ENCODE measurements at regions not wholly inside any gene's neighbourhood (a gene's known extent, or its start where the extent isn't known, plus 50 kb on each side); places are given as distances from the start of the nearest gene placed in this dataset.

DNA sequence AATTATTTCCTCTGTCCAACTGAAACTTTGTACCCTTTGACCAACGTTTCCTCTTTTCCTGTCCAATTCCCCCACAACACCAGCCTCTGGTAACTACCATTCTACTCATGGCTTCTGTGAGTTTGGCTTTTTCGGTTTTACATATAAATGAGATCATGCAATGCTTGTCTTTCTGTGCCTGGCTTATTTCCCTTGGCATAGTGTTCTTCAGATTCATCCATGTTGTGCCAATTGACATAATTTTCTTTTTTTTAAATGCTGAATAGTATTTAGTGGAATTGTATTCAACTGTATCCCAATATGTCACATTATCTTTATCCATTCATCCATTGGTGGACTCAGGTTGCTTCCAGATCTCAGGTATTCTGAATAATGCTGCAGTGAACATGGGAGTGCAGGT is 222.5 kb upstream of the GALNTL6 start:
- TF ChIP-seq CTCF (IDR thresholded peaks at IDR 0.05; ENCODE audit: unreplicated experiment) = no peak
- intact Hi-C loops (cut with micrococcal nuclease; ENCODE audit: unreplicated experiment) = no loop called here
- peaks cover 3% of the 10 kb centered on the region for H3K9me3 Mint-ChIP-seq (ENCODE audit: low read depth, unreplicated experiment)
- no peak overlapping the region for H3K4me3 Mint-ChIP-seq (ENCODE audit: low read depth, unreplicated experiment)
- CTCF ChIA-PET = no interaction called here
- H3K27me3 Mint-ChIP-seq (ENCODE audit: unreplicated experiment) = no peaks in the 10 kb centered on the region
- DNase-seq = no peak
- no peak overlapping the region for H3K27ac Mint-ChIP-seq (ENCODE audit: unreplicated experiment)
- peaks cover 4% of the 10 kb centered on the region for H3K36me3 Mint-ChIP-seq (ENCODE audit: insufficient read depth, unreplicated experiment)
- BruUV-seq (replicated peaks) = no TSS peak
- no peaks in the 10 kb centered on the region for H3K4me1 Mint-ChIP-seq (ENCODE audit: low read depth, unreplicated experiment)

DNA sequence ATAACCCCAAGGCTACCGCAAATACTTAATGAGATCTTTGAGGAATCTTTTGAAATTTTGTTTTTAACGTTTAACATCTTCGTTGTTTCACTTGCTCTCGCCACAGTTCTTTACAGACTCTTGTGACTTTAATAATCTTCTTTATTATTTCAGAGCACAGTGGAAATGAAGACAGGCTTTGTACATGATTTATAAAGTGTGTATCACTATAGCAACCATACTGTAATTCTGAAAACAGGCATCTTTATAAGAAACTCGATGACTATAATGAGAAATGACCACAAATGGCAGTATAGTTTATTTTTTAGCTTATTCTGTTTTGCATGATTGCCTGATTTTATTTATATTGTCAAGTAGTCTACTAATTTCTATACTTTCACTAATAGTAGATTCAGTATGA is 224.4 kb upstream of the GALNTL6 start:
- Mint-ChIP-seq H3K36me3 (ENCODE audit: insufficient read depth, unreplicated experiment) (peaks cover 4% of the 10 kb centered on the region), H3K4me1 (ENCODE audit: low read depth, unreplicated experiment) (no peaks in the 10 kb centered on the region), H3K27me3 (ENCODE audit: unreplicated experiment) (no peaks in the 10 kb centered on the region), H3K9me3 (ENCODE audit: low read depth, unreplicated experiment) (peaks cover 3% of the 10 kb centered on the region), H3K4me3 (ENCODE audit: low read depth, unreplicated experiment) (no peak overlapping the region), H3K27ac (ENCODE audit: unreplicated experiment) (no peak overlapping the region)
- no peak for DNase-seq
- CTCF ChIA-PET = no interaction called here
- TF ChIP-seq CTCF (IDR thresholded peaks at IDR 0.05; ENCODE audit: unreplicated experiment) = no peak
- no TSS peak for BruUV-seq (replicated peaks)
- intact Hi-C loops (cut with micrococcal nuclease; ENCODE audit: unreplicated experiment) = no loop called here

DNA sequence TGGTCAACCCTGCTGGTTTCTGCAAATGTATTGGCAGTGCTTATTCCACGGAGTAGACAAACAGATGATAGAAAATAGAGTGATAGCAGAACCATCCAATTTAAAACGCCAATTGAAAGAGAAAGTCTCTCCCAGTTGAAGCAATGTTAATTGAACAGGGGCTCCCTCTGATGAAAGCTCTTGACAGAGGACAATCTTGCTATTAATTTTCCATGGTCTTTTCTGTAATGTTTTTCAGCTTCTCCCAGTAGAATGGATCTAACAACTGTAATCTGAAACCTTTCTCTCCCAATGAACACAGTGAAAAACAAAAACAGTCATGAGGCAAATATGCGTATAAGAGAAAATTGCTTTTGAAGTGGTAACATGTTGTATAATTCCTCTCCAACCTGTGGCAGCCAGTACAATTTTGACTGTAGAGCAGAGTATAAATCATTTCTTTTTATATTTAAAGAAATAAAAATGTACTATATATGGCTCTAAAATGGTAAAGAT is 225.1 kb upstream of the GALNTL6 start:
- TF ChIP-seq CTCF (IDR thresholded peaks at IDR 0.05; ENCODE audit: unreplicated experiment) = no peak

DNA sequence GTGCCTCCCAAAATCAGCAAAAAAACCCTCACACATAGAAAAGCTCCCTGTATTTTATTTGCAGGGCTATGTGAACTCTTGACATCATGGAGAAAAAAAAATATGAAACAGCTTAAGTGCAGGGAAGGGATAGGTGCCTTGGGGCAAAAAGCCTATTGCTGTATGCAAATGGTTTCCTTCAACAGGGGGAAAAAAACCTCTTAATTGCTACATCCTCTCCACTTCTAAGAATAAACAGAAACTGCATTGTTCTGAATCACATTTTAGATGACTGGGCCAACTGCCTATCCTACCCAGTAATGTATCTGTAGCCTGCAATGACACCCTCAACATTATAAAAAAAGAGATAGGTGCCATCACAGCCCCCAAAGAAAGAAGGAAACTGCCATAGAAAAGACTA is 229.4 kb upstream of the GALNTL6 start:
- DNase-seq = no peak
- no peaks in the 10 kb centered on the region for H3K36me3 Mint-ChIP-seq (ENCODE audit: insufficient read depth, unreplicated experiment)
- no peak overlapping the region for H3K27ac Mint-ChIP-seq (ENCODE audit: unreplicated experiment)
- no peaks in the 10 kb centered on the region for H3K27me3 Mint-ChIP-seq (ENCODE audit: unreplicated experiment)
- H3K4me3 Mint-ChIP-seq (ENCODE audit: low read depth, unreplicated experiment) = no peak overlapping the region
- CTCF ChIA-PET = no interaction called here
- H3K4me1 Mint-ChIP-seq (ENCODE audit: low read depth, unreplicated experiment) = no peaks in the 10 kb centered on the region
- H3K9me3 Mint-ChIP-seq (ENCODE audit: low read depth, unreplicated experiment) = peaks cover 3% of the 10 kb centered on the region
- TF ChIP-seq CTCF (IDR thresholded peaks at IDR 0.05; ENCODE audit: unreplicated experiment) = no peak
- intact Hi-C loops (cut with micrococcal nuclease; ENCODE audit: unreplicated experiment) = no loop called here
- no TSS peak for BruUV-seq (replicated peaks)

More for the DNA sequence above, 225.1 kb upstream of the GALNTL6 start:
- CTCF ChIA-PET = no interaction called here
- no TSS peak for BruUV-seq (replicated peaks)
- Mint-ChIP-seq H3K4me3 (ENCODE audit: low read depth, unreplicated experiment) (no peak overlapping the region), H3K27ac (ENCODE audit: unreplicated experiment) (no peak overlapping the region), H3K36me3 (ENCODE audit: insufficient read depth, unreplicated experiment) (peaks cover 4% of the 10 kb centered on the region), H3K9me3 (ENCODE audit: low read depth, unreplicated experiment) (peaks cover 3% of the 10 kb centered on the region), H3K4me1 (ENCODE audit: low read depth, unreplicated experiment) (no peaks in the 10 kb centered on the region), H3K27me3 (ENCODE audit: unreplicated experiment) (no peaks in the 10 kb centered on the region)
- DNase-seq = no peak
- intact Hi-C loops (cut with micrococcal nuclease; ENCODE audit: unreplicated experiment) = no loop called here
